MCF 10A (cell line): ENCODE measurements at regions not wholly inside any gene's neighbourhood (a gene's known extent, or its start where the extent isn't known, plus 50 kb on each side); places are given as distances from the start of the nearest gene placed in this dataset.

Experiments used
- BruUV-seq: library from RNA; stranded (reverse); fragments of 400-500 nt; replicated peaks from 2 replicates; lab custom pipeline; 2021; lab: Mats Ljungman, UMichigan
- CTCF ChIA-PET: fragments of 300-600 bp; sonication (Branson Sonifier 250); formaldehyde crosslinking; extraction: SDS; loops from one replicate; lab custom pipeline; 2021; ENCODE audit warnings: antibody characterized with exemption, inconsistent platforms; lab: Yijun Ruan, JAX
- POLR2A ChIA-PET: fragments of 300-600, 350-650 bp; sonication (Branson Sonifier 250); formaldehyde crosslinking; extraction: SDS; loops from one replicate; lab custom pipeline; 2020; ENCODE audit warnings: antibody characterized with exemption, inconsistent platforms; lab: Yijun Ruan, JAX
- DNase-seq: peaks from one replicate; pipeline ENCODE4 v3.0.0-alpha.2; 2018; ENCODE audit not compliant: unreplicated experiment
- H3K27ac Mint-ChIP-seq: one replicate; pipeline ENCODE4 v1.8.0; 2022; ENCODE audit warnings: mild to moderate bottlenecking, low read depth, mixed read lengths; ENCODE audit not compliant: unreplicated experiment
- H3K27me3 Mint-ChIP-seq: one replicate; pipeline ENCODE4 v1.8.0; 2022; ENCODE audit warnings: mixed read lengths; ENCODE audit not compliant: insufficient read depth, unreplicated experiment
- H3K36me3 Mint-ChIP-seq: one replicate; pipeline ENCODE4 v1.8.0; 2022; ENCODE audit warnings: mild to moderate bottlenecking, moderate library complexity, mixed read lengths; ENCODE audit not compliant: insufficient read depth, unreplicated experiment
- H3K4me1 Mint-ChIP-seq: one replicate; pipeline ENCODE4 v1.8.0; 2022; ENCODE audit warnings: mixed read lengths; ENCODE audit not compliant: insufficient read depth, unreplicated experiment
- H3K4me3 Mint-ChIP-seq: one replicate; pipeline ENCODE4 v1.8.0; 2022; ENCODE audit warnings: mild to moderate bottlenecking, moderate library complexity, mixed read lengths; ENCODE audit not compliant: unreplicated experiment
- H3K9me3 Mint-ChIP-seq: one replicate; pipeline ENCODE4 v1.8.0; 2022; ENCODE audit warnings: mixed read lengths; ENCODE audit not compliant: unreplicated experiment
- intact Hi-C: fragments of 100-400 bp; cut with micrococcal nuclease; formaldehyde crosslinking; loops from 2 replicates; pipeline ENCODE4 v1.14.1; 2022
- TF ChIP-seq, protein P1 (sequence below): fragments of 200-600 bp; IDR thresholded peaks from one replicate; pipeline ENCODE4 v1.8.0; 2022; ENCODE audit warnings: antibody characterized with exemption, mild to moderate bottlenecking; ENCODE audit not compliant: unreplicated experiment

DNA sequence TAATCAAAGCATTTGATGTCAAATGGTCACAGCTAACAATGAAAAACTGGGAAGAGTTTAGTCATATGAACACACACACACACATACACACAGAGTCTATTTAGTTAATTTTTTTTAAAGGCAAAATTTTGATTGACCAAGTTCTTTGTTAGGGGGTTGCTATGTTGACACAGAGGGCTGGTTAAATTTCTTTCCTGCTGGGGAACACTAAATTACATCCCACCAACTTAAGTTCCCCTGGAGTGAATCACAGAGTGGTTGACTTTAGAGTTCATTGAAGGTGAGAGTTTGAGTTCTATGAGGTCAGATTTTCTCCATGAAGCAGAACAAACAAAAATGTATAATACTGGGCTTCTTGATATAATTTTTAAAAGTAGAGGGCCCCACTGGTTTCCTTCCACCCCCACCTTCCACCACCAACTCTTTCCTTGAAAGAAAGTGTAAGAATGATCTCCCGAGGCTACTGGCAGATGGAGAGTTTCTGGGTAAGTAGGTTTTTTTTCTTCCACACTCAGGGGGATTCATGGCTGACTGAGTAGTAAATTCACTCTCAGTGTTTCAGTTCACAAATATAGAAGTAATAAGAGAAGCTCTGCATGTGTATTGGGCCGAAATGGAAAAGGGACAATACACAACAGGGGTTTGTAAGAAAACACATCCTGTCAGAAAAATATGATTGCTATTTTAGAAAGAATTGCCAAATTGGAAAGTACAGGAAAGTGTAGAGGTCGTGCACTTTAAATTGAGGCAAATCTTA lies 917.0 kb upstream of the LCORL start:
- Mint-ChIP-seq H3K36me3 (no peaks in the 10 kb centered on the region), H3K4me1 (no peaks in the 10 kb centered on the region), H3K9me3 (no peaks in the 10 kb centered on the region), H3K27me3 (no peaks in the 10 kb centered on the region), H3K27ac (no peak overlapping the region), H3K4me3 (no peak overlapping the region)
- POLR2A ChIA-PET, result interaction anchor here (0.7 kb wide), 1 partner anchor 637 kb away, joined by 3 read pairs; no protein-coding TSS in a partner anchor
- BruUV-seq, result no TSS peak
- intact Hi-C loops, result no loop called here
- DNase-seq, result no peak
- TF ChIP-seq, protein P1, sequence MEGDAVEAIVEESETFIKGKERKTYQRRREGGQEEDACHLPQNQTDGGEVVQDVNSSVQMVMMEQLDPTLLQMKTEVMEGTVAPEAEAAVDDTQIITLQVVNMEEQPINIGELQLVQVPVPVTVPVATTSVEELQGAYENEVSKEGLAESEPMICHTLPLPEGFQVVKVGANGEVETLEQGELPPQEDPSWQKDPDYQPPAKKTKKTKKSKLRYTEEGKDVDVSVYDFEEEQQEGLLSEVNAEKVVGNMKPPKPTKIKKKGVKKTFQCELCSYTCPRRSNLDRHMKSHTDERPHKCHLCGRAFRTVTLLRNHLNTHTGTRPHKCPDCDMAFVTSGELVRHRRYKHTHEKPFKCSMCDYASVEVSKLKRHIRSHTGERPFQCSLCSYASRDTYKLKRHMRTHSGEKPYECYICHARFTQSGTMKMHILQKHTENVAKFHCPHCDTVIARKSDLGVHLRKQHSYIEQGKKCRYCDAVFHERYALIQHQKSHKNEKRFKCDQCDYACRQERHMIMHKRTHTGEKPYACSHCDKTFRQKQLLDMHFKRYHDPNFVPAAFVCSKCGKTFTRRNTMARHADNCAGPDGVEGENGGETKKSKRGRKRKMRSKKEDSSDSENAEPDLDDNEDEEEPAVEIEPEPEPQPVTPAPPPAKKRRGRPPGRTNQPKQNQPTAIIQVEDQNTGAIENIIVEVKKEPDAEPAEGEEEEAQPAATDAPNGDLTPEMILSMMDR, result no peak
- CTCF ChIA-PET, result interaction anchor here (0.6 to 0.7 kb wide), 2 partner anchors 252 to 1553 kb away, joined by 3 to 4 read pairs; no protein-coding TSS in a partner anchor

DNA sequence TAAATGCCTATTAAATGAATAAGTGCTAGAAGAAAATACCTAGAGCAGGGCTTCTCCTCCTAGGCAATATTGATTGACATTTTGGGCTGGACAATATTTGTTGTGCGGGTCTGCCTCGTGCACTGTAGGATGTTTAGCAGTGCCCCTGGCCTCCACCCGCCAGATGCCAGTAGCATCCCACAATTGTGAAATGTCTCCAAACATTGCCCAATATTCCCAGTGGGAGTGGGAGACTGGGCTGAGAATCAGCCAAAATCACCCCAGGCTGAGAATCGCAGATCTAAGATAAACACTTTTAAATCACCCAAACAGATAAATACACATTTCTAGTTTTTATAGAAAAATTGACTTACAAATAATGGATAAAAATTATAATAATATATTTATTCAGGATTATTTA lies 916.2 kb upstream of the LCORL start:
- Mint-ChIP-seq H3K9me3 (no peaks in the 10 kb centered on the region), H3K27ac (no peak overlapping the region), H3K36me3 (no peaks in the 10 kb centered on the region), H3K27me3 (no peaks in the 10 kb centered on the region), H3K4me1 (no peaks in the 10 kb centered on the region), H3K4me3 (no peak overlapping the region)
- ChIA-PET CTCF (interaction anchor here (0.6 kb wide), 1 partner anchor 250 kb away, joined by 3 read pairs; no protein-coding TSS in a partner anchor), POLR2A (no interaction called here)
- intact Hi-C loops, result no loop called here
- no TSS peak for BruUV-seq
- TF ChIP-seq, protein P1, result no peak
- peak; percentile 6 for DNase-seq

DNA sequence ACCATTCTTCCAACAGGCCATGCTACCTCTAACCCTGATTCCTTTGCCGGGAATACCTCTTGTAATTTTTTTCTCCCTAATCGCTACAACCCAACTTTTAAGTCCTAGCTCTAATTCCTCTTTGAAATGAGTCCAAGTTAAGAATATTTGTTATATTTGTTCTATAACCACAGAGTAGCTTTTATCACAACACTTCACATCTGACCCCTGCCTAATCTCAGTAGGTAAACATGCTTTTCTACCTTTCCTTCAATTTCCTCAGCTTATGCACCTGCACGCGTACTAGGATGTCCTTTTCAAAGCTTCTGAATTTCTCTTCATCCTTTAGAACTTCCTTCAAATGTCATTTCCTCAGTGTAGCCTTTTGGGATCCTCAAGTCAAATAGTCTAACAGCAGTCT lies 915.5 kb upstream of the LCORL start:
- DNase-seq, result no peak
- Mint-ChIP-seq H3K36me3 (no peaks in the 10 kb centered on the region), H3K4me3 (no peak overlapping the region), H3K9me3 (no peaks in the 10 kb centered on the region), H3K27me3 (no peaks in the 10 kb centered on the region), H3K4me1 (no peaks in the 10 kb centered on the region), H3K27ac (no peak overlapping the region)
- POLR2A ChIA-PET, result no interaction called here
- TF ChIP-seq, protein P1, result no peak
- intact Hi-C loops, result no loop called here
- no TSS peak for BruUV-seq
- CTCF ChIA-PET, result interaction anchor here (0.5 to 0.6 kb wide), 2 partner anchors 249 to 1311 kb away, joined by 3 read pairs; no protein-coding TSS in a partner anchor

DNA sequence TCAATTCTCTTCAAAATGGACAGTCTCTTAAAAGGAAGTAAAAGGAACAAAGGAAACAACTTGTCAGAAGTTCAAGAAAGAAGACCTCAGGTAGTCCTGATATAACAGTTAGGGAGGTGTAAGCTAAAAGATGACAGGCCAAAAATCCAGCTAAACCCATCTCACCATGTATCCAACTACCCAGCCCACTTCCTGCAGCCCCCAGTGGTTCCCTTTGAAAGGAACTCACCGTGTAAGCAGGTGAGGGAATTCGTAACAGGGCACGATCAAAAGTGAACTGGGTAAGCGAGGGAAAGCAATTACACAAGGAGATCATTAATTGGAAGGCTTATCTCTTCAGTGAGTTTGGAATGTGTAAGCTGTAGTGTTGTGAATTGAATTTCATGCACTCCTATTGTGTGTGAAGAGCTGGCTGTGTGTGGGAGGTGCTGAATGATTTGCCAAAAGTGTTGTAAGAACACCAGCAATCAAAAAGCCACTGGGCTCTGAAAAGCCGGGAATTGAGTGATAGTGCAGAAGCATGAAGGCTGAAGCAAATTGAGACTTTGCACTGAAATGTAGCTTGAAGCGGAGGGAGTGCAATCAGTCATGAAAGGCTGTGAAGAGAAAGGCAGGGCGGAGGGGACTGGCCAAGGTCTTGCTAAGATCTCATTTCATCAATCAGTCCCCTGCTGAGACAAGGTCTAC lies 914.2 kb upstream of the LCORL start:
- ChIA-PET CTCF (interaction anchor here (0.6 to 0.7 kb wide), 2 partner anchors 15 to 192 kb away, joined by 3 read pairs; no protein-coding TSS in a partner anchor), POLR2A (no interaction called here)
- no peaks in the 10 kb centered on the region for H3K4me1 Mint-ChIP-seq
- H3K36me3 Mint-ChIP-seq, result no peaks in the 10 kb centered on the region
- H3K9me3 Mint-ChIP-seq, result no peaks in the 10 kb centered on the region
- no TSS peak for BruUV-seq
- no peak overlapping the region for H3K4me3 Mint-ChIP-seq
- no peak for DNase-seq
- intact Hi-C loops, result no loop called here
- H3K27me3 Mint-ChIP-seq, result no peaks in the 10 kb centered on the region
- TF ChIP-seq, protein P1, result no peak
- no peak overlapping the region for H3K27ac Mint-ChIP-seq
